Prostate gland (tissue), 2 donors: ENCODE measurements at regions not wholly inside any gene's neighbourhood (a gene's known extent, or its start where the extent isn't known, plus 50 kb on each side); places are given as distances from the start of the nearest gene placed in this dataset.

Source experiments
- CTCF ChIP-seq, 4 experiments: fragments of 200-600 bp in 2 of 4; fragments of 450-650 bp in 2 of 4; sonication (generic) in 2 of 4; IDR thresholded peaks; 1 replicate in 3 of 4; 2 replicates in 1 of 4; pipeline ENCODE4 v1.5.1; 2016 to 2019; ENCODE audit warnings: antibody characterized with exemption in 4 of 4, mild to moderate bottlenecking in 2 of 4, moderate library complexity in 2 of 4
- POLR2A ChIP-seq: fragments of 450-650 bp; IDR thresholded peaks from one replicate; pipeline ENCODE4 v1.6.1; 2016; ENCODE audit warnings: antibody characterized with exemption, mild to moderate bottlenecking

- no peak for TF ChIP-seq CTCF (IDR thresholded peaks at IDR 0.05)
- no peak for TF ChIP-seq POLR2A
Observed at GRCh38 chr10:124278356-124278755, 140.4 kb downstream of the OAT start.
